ENCODE measurements at regions not wholly inside any gene's neighbourhood (a gene's known extent, or its start where the extent isn't known, plus 50 kb on each side); places are given as distances from the start of the nearest gene placed in this dataset.
"Not testable (repeated sequence)": the region's sequence is repeated elsewhere in the genome, so short reads cannot be mapped to it uniquely, and the experiment has no call there.

GRCh38 chrX:18034504-18034903, 173.4 kb upstream of the RAI2 start:
- no peak for DNase-seq (ENCODE audit: low read depth in 2 of 2)
- Histone ChIP-seq H3K4me1 (ENCODE audit: control insufficient read depth, extremely low read depth, insufficient read depth, low read length) (no peaks in the 10 kb centered on the region), H3K9ac (ENCODE audit: insufficient read depth, low read length) (no peak overlapping the region), H2AFZ (ENCODE audit: low read length) (no peak overlapping the region), H3K9me3 (ENCODE audit: control insufficient read depth, insufficient read depth, low read depth, low read length) (no peaks in the 10 kb centered on the region), H3K27ac (ENCODE audit: insufficient read depth, low read length) (no peak overlapping the region), H3K79me2 (ENCODE audit: control insufficient read depth, insufficient read depth, low read length) (no peaks in the 10 kb centered on the region), H3K36me3 (ENCODE audit: control insufficient read depth, insufficient read depth, low read length) (no peaks in the 10 kb centered on the region), H3K4me2 (ENCODE audit: extremely low read depth, insufficient read depth, low read length) (no peak overlapping the region), H3K4me3 (replicated peaks in 1 of 4; ENCODE audit: control extremely low read depth in 1 of 4, insufficient read depth in 1 of 4, low read depth in 3 of 4, low read length in 4 of 4) (no peak overlapping the region), H3K27me3 (ENCODE audit: control insufficient read depth, insufficient read depth, low read length) (no peaks in the 10 kb centered on the region), H4K20me1 (ENCODE audit: control insufficient read depth, extremely low read depth, insufficient read depth, low read length) (no peaks in the 10 kb centered on the region)
- TF ChIP-seq EZH2 (IDR thresholded peaks at IDR 0.05; ENCODE audit: low read length, missing control alignments) (no peak), CTCF (conservative IDR thresholded peaks at IDR 0.05 in 1 of 2, IDR thresholded peaks at IDR 0.05 in 1 of 2; ENCODE audit: low read depth in 1 of 2, low read length in 2 of 2) (no peak)

- Histone ChIP-seq H3K27me3 (ENCODE audit: control insufficient read depth, insufficient read depth, low read length) (no peaks in the 10 kb centered on the region), H3K79me2 (ENCODE audit: control insufficient read depth, insufficient read depth, low read length) (no peaks in the 10 kb centered on the region), H3K9me3 (ENCODE audit: control insufficient read depth, insufficient read depth, low read depth, low read length) (no peaks in the 10 kb centered on the region), H4K20me1 (ENCODE audit: control insufficient read depth, extremely low read depth, insufficient read depth, low read length) (no peaks in the 10 kb centered on the region), H3K36me3 (ENCODE audit: control insufficient read depth, insufficient read depth, low read length) (no peaks in the 10 kb centered on the region), H3K4me2 (ENCODE audit: extremely low read depth, insufficient read depth, low read length) (no peak overlapping the region), H2AFZ (ENCODE audit: low read length) (no peak overlapping the region), H3K9ac (ENCODE audit: insufficient read depth, low read length) (no peak overlapping the region), H3K4me1 (ENCODE audit: control insufficient read depth, extremely low read depth, insufficient read depth, low read length) (no peaks in the 10 kb centered on the region), H3K4me3 (replicated peaks in 1 of 4; ENCODE audit: control extremely low read depth in 1 of 4, insufficient read depth in 1 of 4, low read depth in 3 of 4, low read length in 4 of 4) (no peak overlapping the region), H3K27ac (ENCODE audit: insufficient read depth, low read length) (no peak overlapping the region)
- TF ChIP-seq CTCF (conservative IDR thresholded peaks at IDR 0.05 in 1 of 2, IDR thresholded peaks at IDR 0.05 in 1 of 2; ENCODE audit: low read depth in 1 of 2, low read length in 2 of 2) (no peak), EZH2 (IDR thresholded peaks at IDR 0.05; ENCODE audit: low read length, missing control alignments) (no peak)
- DNase-seq (ENCODE audit: low read depth in 2 of 2) = no peak
Observed at GRCh38 chrX:18032486-18033221, 171.6 kb upstream of the RAI2 start.

DNA sequence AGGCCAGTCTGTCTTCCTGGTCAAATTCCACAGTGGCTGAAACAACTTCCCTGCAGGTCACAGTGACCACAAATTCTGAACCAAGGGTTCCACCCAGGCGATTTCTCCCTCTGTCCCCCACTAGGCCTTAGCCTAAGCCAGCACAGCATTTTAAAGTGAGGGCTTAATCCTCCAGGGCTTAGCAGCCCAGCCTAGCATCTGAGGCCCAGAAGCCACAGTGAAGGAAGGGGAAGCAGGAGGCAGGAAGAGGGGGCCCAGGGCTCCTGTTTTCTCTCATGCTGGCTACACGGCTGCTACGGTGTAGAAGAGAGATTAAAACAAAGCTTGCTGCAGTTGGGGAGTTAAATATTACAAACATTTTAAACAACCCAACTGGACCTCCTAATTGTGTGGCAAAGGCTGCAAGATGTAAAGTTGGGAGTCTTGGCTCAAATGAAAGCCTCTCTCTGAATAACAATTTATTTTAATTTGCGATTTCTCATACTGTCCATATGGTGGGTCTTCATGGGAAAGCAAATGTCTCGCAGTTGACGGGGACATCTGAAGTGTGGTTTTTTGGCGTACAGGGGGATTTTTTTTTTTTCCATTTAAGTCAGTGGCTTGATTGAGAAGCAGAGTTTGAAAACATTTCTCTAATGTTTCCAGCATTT, 170.8 kb upstream of the RAI2 start:
- TF ChIP-seq CTCF (conservative IDR thresholded peaks at IDR 0.05 in 1 of 2, IDR thresholded peaks at IDR 0.05 in 1 of 2; ENCODE audit: low read depth in 1 of 2, low read length in 2 of 2) = no peak
- TF ChIP-seq EZH2 (IDR thresholded peaks at IDR 0.05; ENCODE audit: low read length, missing control alignments) = no peak
- DNase-seq (ENCODE audit: low read depth in 2 of 2) = no peak

GRCh38 chrX:18030656-18031055, 169.6 kb upstream of the RAI2 start:
- not testable (repeated sequence) for H3K27me3 ChIP-seq (ENCODE audit: control insufficient read depth, insufficient read depth, low read length); H3K9me3 ChIP-seq (ENCODE audit: control insufficient read depth, insufficient read depth, low read depth, low read length); H2AFZ ChIP-seq (ENCODE audit: low read length); H3K4me1 ChIP-seq (ENCODE audit: control insufficient read depth, extremely low read depth, insufficient read depth, low read length); H3K4me2 ChIP-seq (ENCODE audit: extremely low read depth, insufficient read depth, low read length); H3K36me3 ChIP-seq (ENCODE audit: control insufficient read depth, insufficient read depth, low read length); DNase-seq (ENCODE audit: low read depth in 2 of 2); H3K27ac ChIP-seq (ENCODE audit: insufficient read depth, low read length); H4K20me1 ChIP-seq (ENCODE audit: control insufficient read depth, extremely low read depth, insufficient read depth, low read length); H3K79me2 ChIP-seq (ENCODE audit: control insufficient read depth, insufficient read depth, low read length); H3K4me3 ChIP-seq (replicated peaks in 1 of 4; ENCODE audit: control extremely low read depth in 1 of 4, insufficient read depth in 1 of 4, low read depth in 3 of 4, low read length in 4 of 4); H3K9ac ChIP-seq (ENCODE audit: insufficient read depth, low read length)

More for the DNA sequence above, 170.8 kb upstream of the RAI2 start:
- Histone ChIP-seq H3K36me3 (ENCODE audit: control insufficient read depth, insufficient read depth, low read length) (no peaks in the 10 kb centered on the region), H3K27me3 (ENCODE audit: control insufficient read depth, insufficient read depth, low read length) (no peaks in the 10 kb centered on the region), H3K4me2 (ENCODE audit: extremely low read depth, insufficient read depth, low read length) (no peak overlapping the region), H4K20me1 (ENCODE audit: control insufficient read depth, extremely low read depth, insufficient read depth, low read length) (no peaks in the 10 kb centered on the region), H3K27ac (ENCODE audit: insufficient read depth, low read length) (no peak overlapping the region), H3K4me3 (replicated peaks in 1 of 4; ENCODE audit: control extremely low read depth in 1 of 4, insufficient read depth in 1 of 4, low read depth in 3 of 4, low read length in 4 of 4) (no peak overlapping the region), H3K9ac (ENCODE audit: insufficient read depth, low read length) (no peak overlapping the region), H3K79me2 (ENCODE audit: control insufficient read depth, insufficient read depth, low read length) (no peaks in the 10 kb centered on the region), H3K4me1 (ENCODE audit: control insufficient read depth, extremely low read depth, insufficient read depth, low read length) (no peaks in the 10 kb centered on the region), H3K9me3 (ENCODE audit: control insufficient read depth, insufficient read depth, low read depth, low read length) (no peaks in the 10 kb centered on the region), H2AFZ (ENCODE audit: low read length) (no peak overlapping the region)

All from fibroblast of lung (primary cell).